HG02759 (cell line): ENCODE measurements at regions not wholly inside any gene's neighbourhood (a gene's known extent, or its start where the extent isn't known, plus 50 kb on each side); places are given as distances from the start of the nearest gene placed in this dataset.
"Not testable (repeated sequence)": the region's sequence is repeated elsewhere in the genome, so short reads cannot be mapped to it uniquely, and the experiment has no call there.

Experiments used
- ATAC-seq: cut with Tn5 transposase; IDR thresholded peaks from one replicate; pipeline ENCODE4 v1.9.1; 2021; ENCODE audit warnings: mild to moderate bottlenecking, moderate library complexity; ENCODE audit not compliant: unreplicated experiment

- no peak for ATAC-seq
These were observed 89.8 kb upstream of the C1GALT1C1 start for GRCh38 chrX:120719622-120720021.

GRCh38 chrX:120718969-120719368 is 89.1 kb upstream of the C1GALT1C1 start:
- ATAC-seq: no peak

- ATAC-seq: not testable (repeated sequence)
These were observed 72.5 kb upstream of the C1GALT1C1 start for GRCh38 chrX:120702337-120702736.

GRCh38 chrX:120697053-120697452 is 67.2 kb upstream of the C1GALT1C1 start:
- ATAC-seq: peak; percentile 91

GRCh38 chrX:120692319-120692718 is 62.5 kb upstream of the C1GALT1C1 start:
- ATAC-seq: no peak

GRCh38 chrX:120690941-120691340 is 61.1 kb upstream of the C1GALT1C1 start:
- ATAC-seq: no peak

- ATAC-seq: no peak
These were observed 60.5 kb upstream of the C1GALT1C1 start for GRCh38 chrX:120690344-120690743.

- no peak for ATAC-seq
These were observed 50.2 kb upstream of the C1GALT1C1 start for GRCh38 chrX:120680090-120680489.
